NCI-H526 treated with DMSO at 0.1 percent for 48 hours (cell line): ENCODE measurements at regions not wholly inside any gene's neighbourhood (a gene's known extent, or its start where the extent isn't known, plus 50 kb on each side); places are given as distances from the start of the nearest gene placed in this dataset.

Source experiments
- DNase-seq: peaks from one replicate; lab custom pipeline; 2025; lab: John Stamatoyannopoulos, UW

DNA sequence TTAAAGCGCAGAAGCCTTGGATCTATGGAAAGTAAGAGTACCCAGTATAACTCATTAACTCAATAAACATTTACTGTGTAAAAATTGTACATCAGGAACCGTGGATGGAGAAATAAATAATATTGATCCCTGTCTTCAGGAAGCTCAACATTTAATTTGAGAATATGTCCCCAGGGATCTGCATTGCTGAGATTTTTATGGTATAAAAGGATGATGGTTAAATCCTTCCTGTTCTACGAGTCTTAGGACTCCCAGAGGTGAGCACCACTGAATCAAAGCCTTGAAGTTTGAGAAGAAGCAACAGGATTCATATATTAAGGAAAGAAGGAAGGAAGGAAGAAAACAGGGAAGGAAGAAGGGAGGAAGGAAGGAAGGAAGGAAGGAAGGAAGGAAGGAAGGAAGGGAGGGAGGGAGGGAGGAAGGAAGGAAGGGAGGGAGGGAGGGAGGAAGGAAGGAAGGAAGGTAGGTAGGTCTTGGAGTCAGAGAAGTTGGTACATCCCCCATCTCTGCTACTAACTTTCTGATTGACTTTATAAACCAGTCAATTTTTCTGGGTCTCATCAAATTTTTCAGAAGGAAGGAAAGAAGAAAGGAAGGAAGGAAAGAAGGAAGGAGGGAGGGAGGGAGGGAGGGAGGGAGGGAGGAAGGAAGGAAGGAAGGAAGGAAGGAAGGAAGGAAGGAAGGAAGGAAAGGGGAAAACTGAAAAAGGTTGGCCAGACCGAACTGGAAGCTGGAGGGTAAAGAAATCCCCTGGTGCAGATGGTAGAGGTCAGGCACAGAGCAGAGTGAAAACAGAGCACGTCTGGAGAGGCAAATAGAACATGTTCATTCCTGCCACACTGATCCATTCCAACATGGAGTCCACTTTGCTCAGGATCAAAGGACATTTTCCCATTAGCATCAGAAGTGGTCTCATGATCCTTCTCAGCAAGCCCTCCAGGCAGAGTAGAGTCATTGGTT lies 422.2 kb upstream of the CDH11 start:
- no peak for DNase-seq

DNA sequence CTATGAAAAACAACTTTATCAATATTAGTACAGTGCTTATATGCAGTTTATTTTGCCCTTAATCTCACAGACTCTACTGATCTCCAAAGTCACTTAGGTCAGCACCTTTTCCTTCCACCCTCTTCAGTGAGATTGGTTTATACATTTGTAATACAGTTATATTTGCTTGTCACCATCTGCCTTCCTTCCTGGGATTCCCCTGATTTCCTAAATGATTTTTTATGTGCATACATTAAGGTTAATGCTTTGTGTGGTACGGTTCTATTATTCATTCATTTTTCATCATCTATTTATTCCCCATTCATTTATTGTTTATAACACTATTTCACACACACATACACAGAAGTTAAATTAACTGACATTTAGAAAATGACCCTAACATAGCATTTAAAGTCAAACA lies 419.8 kb upstream of the CDH11 start:
- DNase-seq, result no peak

- no peak for DNase-seq
Measured at GRCh38 chr16:65540901-65541300, 419.0 kb upstream of the CDH11 start.

GRCh38 chr16:65538976-65539375 lies 417.1 kb upstream of the CDH11 start:
- DNase-seq, result no peak

- DNase-seq, result no peak
Measured at GRCh38 chr16:65537336-65537735, 415.5 kb upstream of the CDH11 start.

DNA sequence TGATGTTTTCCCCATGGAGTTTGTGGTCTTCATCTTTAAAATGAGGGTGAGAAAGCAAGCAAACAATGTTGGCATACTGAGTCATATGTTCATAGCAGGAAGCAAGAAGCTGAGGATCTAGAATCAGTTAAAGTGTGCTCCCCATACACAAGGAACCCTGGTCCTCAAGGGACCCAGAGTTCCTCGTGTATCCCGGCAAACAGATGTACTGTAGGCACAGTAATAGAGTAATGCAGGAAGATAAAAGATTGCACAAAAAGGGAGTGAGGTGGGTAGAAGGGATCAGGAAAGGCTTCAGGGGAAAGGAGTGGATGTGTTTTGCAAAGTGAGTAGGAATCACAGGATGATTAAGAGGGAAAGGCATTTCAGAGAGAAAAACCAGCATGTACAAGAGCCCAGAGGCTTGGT lies 412.3 kb upstream of the CDH11 start:
- DNase-seq, result no peak

DNA sequence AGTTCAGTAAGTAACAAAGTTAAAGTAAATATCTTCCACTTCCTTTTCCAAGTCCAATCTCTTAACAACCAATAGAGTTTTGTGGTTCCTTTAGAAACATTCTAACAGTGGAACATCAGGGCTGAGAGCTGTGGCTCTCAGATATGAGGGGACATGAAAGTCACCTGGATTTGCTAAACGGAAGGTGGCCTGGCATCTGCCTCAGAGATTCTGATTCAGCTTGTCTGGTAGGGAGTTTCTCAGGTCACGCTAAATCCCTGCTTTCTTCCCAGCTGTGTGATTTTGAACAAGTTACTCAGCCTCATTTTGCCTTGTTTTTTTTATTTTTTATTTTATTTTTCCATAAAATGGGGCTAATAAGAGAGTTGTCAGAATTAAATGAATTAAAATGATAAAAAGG lies 411.0 kb upstream of the CDH11 start:
- no peak for DNase-seq

DNA sequence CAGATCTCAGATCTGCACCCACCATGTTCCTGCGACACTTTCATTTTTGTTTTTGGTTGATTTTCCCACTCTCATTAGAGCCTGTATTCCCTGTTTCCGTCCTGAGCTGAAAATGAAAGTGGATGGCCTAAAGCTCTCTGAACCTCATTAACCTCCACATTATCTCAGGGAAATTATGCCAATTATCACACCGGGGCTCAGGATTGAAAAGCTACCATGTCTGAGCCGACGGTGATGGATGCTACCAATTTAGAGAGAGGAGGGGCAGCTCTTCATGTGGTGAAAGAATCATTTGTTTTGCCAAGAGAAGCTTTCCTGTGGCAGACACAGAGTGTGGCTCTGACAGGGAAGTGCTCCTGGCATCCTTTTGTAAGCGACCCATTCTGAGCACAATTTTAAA lies 410.4 kb upstream of the CDH11 start:
- no peak for DNase-seq

DNA sequence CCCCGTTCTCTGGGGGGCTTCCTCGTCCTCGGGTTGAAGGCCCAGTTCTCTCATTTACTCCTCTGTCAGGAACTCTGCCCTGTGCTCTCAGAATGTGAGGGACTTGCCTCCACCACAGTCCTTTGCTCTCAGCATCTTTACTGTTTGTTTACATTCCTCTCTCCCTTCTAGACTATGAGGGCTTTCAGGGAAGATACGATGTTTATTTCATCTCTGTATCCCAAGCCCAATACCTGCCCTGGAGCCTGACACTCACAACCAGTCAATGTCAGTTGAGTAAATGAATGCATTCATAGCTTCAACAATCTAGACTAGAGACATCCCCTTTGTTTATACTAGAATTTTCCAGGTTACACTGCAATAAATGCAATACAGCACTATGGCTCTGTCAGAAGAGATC lies 409.6 kb upstream of the CDH11 start:
- no peak for DNase-seq

DNA sequence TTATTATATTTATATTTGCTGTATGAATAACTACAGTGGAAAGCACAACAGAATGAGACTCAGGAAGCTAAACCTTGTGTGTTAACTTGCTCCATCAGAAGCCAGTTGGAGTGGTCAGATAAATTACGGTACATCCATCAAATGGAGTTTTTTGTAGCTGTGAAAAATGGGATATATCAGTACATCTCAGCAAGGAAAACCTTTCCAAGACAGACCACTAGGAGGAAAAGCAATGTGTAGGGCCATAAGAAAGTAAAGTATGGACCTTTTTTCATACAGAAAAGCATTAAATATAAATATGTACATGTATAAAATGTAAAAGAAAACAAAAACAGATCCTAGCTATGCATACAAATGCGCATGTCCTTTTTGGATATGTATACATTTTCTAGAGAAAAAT lies 403.8 kb upstream of the CDH11 start:
- no peak for DNase-seq

DNA sequence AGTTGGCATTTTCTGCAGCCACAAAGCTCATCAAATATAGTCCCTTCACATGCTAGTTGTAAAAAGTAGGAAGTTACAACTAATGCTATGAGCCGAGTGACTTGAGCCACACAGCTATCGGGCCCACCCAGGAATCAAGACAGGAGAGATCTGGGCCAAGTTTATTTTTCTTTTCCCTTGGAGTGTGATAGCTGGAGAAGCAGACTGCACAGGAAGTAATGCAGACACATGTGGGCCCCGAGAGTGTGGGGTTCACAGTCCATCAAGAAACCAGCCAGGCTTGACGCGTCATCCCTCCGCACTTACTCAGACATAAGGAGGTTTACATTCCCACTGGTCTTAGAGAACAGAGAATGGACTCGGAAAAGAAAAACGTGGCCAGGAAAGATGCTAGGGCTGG lies 403.1 kb upstream of the CDH11 start:
- no peak for DNase-seq

DNA sequence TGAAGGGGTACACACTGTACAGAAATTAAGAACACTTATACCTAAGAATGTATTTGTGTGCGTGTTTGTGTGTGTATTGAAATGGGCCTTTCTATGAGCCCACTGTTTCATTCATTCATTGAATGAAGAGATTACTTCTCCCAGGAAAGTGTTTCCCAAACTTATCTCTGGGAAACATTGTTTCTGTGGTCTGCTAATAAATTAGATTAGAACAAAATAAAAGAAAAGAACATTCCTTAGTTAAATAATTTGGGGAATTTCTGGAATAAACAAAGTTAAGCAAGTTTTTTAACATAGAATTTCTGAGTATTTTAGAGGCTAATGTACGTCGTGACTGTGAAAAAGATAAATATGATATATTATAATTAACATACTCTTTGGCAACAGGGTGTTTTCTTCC lies 402.4 kb upstream of the CDH11 start:
- DNase-seq, result no peak

GRCh38 chr16:65523283-65523944 lies 401.6 kb upstream of the CDH11 start:
- peak; percentile 28 for DNase-seq

GRCh38 chr16:65522412-65522811 lies 400.5 kb upstream of the CDH11 start:
- DNase-seq, result no peak

DNA sequence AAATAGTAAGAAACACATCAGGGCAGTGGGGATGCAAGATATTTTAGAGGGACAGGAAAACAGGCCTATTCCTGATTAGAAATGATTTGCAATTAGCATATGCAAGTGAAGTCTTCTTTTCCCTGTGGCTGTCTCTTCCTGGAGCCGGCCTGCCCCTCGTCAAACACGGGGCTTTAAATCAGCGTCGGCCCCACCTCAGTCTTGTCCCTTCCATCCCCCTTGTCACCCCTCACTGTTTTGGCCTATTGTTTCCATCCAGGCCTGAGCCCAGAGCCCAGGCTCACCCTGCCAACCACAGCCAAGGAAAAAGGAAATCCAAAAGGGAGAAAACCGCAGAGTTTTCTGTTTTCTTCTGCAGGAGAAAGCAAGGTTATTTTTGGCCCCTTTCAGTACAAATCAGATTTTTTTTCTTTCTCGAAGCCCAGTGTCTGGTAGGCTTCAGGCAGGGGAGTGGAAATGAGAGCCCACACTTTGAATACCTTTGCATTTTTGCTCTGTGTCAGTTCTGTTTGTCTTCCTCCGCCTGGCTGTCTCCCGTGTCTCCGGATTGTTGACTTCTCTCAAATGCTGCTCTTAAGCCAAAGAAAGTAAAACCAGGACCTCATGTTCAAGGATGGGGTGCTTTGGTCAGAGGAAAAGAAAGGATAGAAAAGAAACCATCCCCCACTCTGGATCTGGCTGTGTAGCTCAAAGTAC lies 399.9 kb upstream of the CDH11 start:
- peak; percentile 50 for DNase-seq

DNA sequence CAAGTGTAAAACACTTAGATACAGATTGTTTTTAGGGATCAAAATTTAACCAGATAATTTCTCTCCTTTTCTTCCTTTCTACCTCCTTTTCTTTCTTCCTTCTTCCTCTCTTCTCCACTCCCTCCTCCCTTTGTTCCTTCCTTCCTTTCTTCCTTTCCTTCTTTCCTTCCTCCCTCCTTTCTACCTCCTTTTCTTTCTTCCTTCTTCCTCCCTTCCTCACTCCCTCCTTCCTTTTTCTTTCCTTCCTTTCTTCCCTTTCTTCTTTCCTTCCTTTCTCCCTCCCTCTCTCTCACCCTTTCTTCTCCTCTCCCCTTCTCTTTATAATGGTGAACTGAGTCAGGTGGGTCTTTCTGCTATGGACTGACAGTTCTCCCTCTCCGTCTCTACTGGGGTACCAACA lies 397.5 kb upstream of the CDH11 start:
- no peak for DNase-seq

DNA sequence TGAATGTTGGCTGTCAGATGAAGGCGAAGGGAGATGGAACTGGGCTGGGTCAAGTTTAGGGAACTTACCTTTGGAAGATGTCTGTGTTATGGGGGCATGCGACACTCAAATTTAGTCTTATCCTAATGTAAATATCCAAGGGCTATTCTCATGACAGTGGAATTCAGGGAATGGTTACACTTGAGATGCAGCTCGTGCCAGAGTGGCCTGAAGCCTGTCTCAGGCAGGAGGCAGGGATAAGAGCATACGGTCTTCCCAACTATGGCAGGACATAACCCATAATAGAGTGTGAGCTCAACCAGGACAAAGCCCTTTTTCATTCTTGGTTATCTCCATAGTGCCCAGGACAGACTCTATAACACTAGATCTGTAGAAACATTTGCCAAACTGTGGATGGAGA lies 393.3 kb upstream of the CDH11 start:
- no peak for DNase-seq

DNA sequence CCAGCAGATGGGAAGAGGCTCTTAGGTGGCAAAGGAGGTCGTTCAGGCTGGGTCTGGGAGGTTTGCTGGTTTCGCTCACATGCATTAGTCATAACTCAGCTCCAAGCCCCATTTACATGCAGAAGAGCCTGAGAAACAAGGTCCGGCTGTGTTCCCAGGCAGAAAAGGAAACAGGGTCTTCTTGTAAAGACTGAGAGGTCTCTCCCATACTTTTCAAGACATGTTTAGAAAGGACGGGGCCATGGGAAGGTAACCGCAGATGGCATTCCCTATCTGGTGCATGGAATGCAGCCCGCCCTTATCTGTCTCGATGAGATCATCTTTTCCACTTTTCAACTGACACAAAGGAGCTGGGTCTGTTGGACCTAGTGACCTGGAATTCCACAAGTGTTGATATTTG lies 389.0 kb upstream of the CDH11 start:
- no peak for DNase-seq

DNA sequence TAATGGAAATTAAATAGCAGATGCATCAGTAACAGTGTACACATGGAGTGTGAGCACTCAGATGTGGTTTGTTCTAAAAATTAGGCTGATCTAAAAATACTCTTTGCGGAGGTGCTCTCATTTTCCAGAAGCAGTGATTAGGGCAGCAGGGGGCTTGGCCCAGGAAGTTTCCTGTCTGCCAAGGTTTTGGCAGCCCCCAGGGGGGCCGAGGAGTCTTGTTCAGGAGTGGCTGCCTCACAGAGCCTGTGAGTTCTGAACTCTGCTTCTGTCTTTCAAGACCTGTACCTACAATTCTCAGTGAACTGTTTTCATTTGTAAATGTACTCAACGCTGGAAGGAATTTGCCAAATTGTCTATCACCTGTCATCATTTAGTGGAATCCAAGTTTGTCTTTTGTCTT lies 388.4 kb upstream of the CDH11 start:
- no peak for DNase-seq

GRCh38 chr16:65509172-65509571 lies 387.3 kb upstream of the CDH11 start:
- DNase-seq, result no peak

GRCh38 chr16:65500919-65501318 lies 379.1 kb upstream of the CDH11 start:
- no peak for DNase-seq

GRCh38 chr16:65500007-65500406 lies 378.1 kb upstream of the CDH11 start:
- DNase-seq, result no peak

DNA sequence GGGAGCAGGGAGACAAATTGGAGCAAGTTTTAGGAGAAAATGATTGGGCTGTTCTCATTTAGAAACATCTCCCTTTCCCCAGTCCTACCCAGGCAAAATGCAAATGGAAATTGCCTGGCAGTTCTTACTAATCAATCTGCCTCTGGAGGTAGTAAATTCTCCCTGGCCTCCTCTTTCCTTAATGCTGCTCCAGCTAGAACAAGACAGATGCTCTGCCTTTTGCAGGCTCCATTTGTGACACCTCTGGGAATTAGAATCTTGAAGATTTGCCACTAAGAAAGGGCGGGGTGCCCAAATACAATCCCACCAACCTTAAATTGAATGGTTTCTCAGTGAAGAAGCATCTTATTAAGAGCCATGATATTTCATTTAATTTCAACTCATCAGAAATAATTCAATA lies 377.7 kb upstream of the CDH11 start:
- no peak for DNase-seq
